H9 (cell line): ENCODE measurements at regions not wholly inside any gene's neighbourhood (a gene's known extent, or its start where the extent isn't known, plus 50 kb on each side); places are given as distances from the start of the nearest gene placed in this dataset.

Experiments
- DNase-seq: peaks from one replicate; pipeline ENCODE4 v3.0.0-alpha.2; 2017
- H2AFZ ChIP-seq: one replicate; pipeline ENCODE4 v1.6.1; 2013; ENCODE audit warnings: mild to moderate bottlenecking, low read length, control low read depth, moderate library complexity
- H2AK5ac ChIP-seq: 2 replicates; pipeline ENCODE4 v1.6.1; 2013; ENCODE audit warnings: low read length, control low read depth, mixed read lengths; ENCODE audit not compliant: insufficient read length
- H2BK120ac ChIP-seq: one replicate; pipeline ENCODE4 v1.6.1; 2013; ENCODE audit warnings: low read depth, mild to moderate bottlenecking, low read length, control low read depth, inconsistent platforms; ENCODE audit not compliant: poor library complexity, severe bottlenecking
- H2BK12ac ChIP-seq: 2 replicates; pipeline ENCODE4 v1.6.1; 2013; ENCODE audit warnings: low read length, control low read depth, mixed read lengths, low read depth; ENCODE audit not compliant: insufficient read length
- H2BK15ac ChIP-seq: 2 replicates; pipeline ENCODE4 v1.6.1; 2013; ENCODE audit warnings: low read depth, low read length, control low read depth
- H2BK20ac ChIP-seq: one replicate; pipeline ENCODE4 v1.6.1; 2013; ENCODE audit warnings: low read depth, mild to moderate bottlenecking, low read length, control low read depth, inconsistent platforms; ENCODE audit not compliant: poor library complexity, severe bottlenecking
- H2BK5ac ChIP-seq: 2 replicates; pipeline ENCODE4 v1.6.1; 2013; ENCODE audit warnings: low read length, control low read depth, mixed read lengths; ENCODE audit not compliant: insufficient read length
- H3K14ac ChIP-seq: 2 replicates; pipeline ENCODE4 v1.6.1; 2013; ENCODE audit warnings: low read length, control low read depth; ENCODE audit not compliant: insufficient read depth
- H3K18ac ChIP-seq: 2 replicates; pipeline ENCODE4 v1.6.1; 2013; ENCODE audit warnings: low read depth, mild to moderate bottlenecking, mixed read lengths, low read length, control low read depth; ENCODE audit not compliant: insufficient read length
- H3K23ac ChIP-seq: 2 replicates; pipeline ENCODE4 v1.6.1; 2013; ENCODE audit warnings: low read length, control low read depth, mixed read lengths, low read depth; ENCODE audit not compliant: insufficient read length
- H3K23me2 ChIP-seq: 2 replicates; pipeline ENCODE4 v1.6.1; 2013; ENCODE audit warnings: low read depth, mild to moderate bottlenecking, mixed read lengths, low read length, control low read depth; ENCODE audit not compliant: insufficient read length, poor library complexity, severe bottlenecking
- H3K27ac ChIP-seq: 2 replicates; pipeline ENCODE4 v1.5.1; 2013; ENCODE audit warnings: low read length, control low read depth, mixed read lengths, low read depth; ENCODE audit not compliant: insufficient read length
- H3K27me3 ChIP-seq: 2 replicates; pipeline ENCODE4 v1.6.1; 2013; ENCODE audit warnings: low read length, control low read depth, inconsistent platforms; ENCODE audit not compliant: insufficient read depth
- H3K4ac ChIP-seq: 2 replicates; pipeline ENCODE4 v1.6.1; 2013; ENCODE audit warnings: low read depth, mild to moderate bottlenecking, control low read depth, inconsistent platforms, low read length, moderate library complexity
- H3K4me1 ChIP-seq: 2 replicates; pipeline ENCODE4 v1.6.1; 2013; ENCODE audit warnings: low read length, control low read depth, inconsistent platforms; ENCODE audit not compliant: insufficient read depth
- H3K4me2 ChIP-seq: 2 replicates; pipeline ENCODE4 v1.6.1; 2013; ENCODE audit warnings: low read length, control low read depth, mixed read lengths; ENCODE audit not compliant: insufficient read length, insufficient read depth
- H3K56ac ChIP-seq: 2 replicates; pipeline ENCODE4 v1.6.1; 2013; ENCODE audit warnings: low read depth, mild to moderate bottlenecking, mixed read lengths, low read length, control low read depth; ENCODE audit not compliant: insufficient read length
- H3K79me1 ChIP-seq: 2 replicates; pipeline ENCODE4 v1.6.1; 2013; ENCODE audit warnings: low read depth, mild to moderate bottlenecking, moderate library complexity, low read length, control low read depth, inconsistent platforms; ENCODE audit not compliant: insufficient read depth, poor library complexity, severe bottlenecking
- H3K79me2 ChIP-seq: 2 replicates; pipeline ENCODE4 v1.6.1; 2013; ENCODE audit warnings: low read length, control low read depth, inconsistent platforms; ENCODE audit not compliant: insufficient read depth
- H3K9ac ChIP-seq: 2 replicates; pipeline ENCODE4 v1.6.1; 2013; ENCODE audit warnings: low read length, control low read depth, mixed read lengths; ENCODE audit not compliant: insufficient read length; ENCODE audit errors: extremely low read depth
- H3K9me3 ChIP-seq: one replicate; pipeline ENCODE4 v1.6.1; 2013; ENCODE audit warnings: low read depth, low read length, inconsistent platforms; ENCODE audit not compliant: control insufficient read depth
- H3T11ph ChIP-seq: one replicate; pipeline ENCODE4 v1.6.1; 2013; ENCODE audit warnings: mild to moderate bottlenecking, low read length, control low read depth, inconsistent platforms
- H4K20me1 ChIP-seq: one replicate; pipeline ENCODE4 v1.6.1; 2013; ENCODE audit not compliant: control insufficient read depth, insufficient read length, insufficient read depth
- H4K5ac ChIP-seq: 2 replicates; pipeline ENCODE4 v1.6.1; 2013; ENCODE audit warnings: low read depth, mild to moderate bottlenecking, mixed read lengths, low read length, control low read depth; ENCODE audit not compliant: insufficient read length
- H4K8ac ChIP-seq: replicated peaks from 2 replicates; pipeline ENCODE4 v1.6.1; 2013; ENCODE audit warnings: low read length, control low read depth, mixed read lengths, low read depth; ENCODE audit not compliant: insufficient read length
- H4K91ac ChIP-seq: 2 replicates; pipeline ENCODE4 v1.6.1; 2013; ENCODE audit warnings: low read depth, mild to moderate bottlenecking, moderate library complexity, mixed read lengths, low read length, control low read depth; ENCODE audit not compliant: insufficient read length
- H3K27ac Mint-ChIP-seq, 3 experiments: 2 replicates in 2 of 3; 3 replicates in 1 of 3; pipeline ENCODE4 v1.8.0; 2020 to 2021; ENCODE audit warnings: mixed read lengths in 3 of 3, mild to moderate bottlenecking in 1 of 3, moderate library complexity in 1 of 3
- H3K27me3 Mint-ChIP-seq: 2 replicates; pipeline ENCODE4 v1.8.0; 2021; ENCODE audit warnings: low read depth, mild to moderate bottlenecking, moderate library complexity, mixed read lengths
- H3K36me3 Mint-ChIP-seq, 3 experiments: 2 replicates in 2 of 3; 3 replicates in 1 of 3; pipeline ENCODE4 v1.8.0; 2020 to 2021; ENCODE audit warnings: low read depth in 3 of 3, mixed read lengths in 3 of 3; ENCODE audit not compliant: insufficient read depth in 1 of 3
- H3K4me1 Mint-ChIP-seq, 2 experiments: 2 replicates each; pipeline ENCODE4 v1.8.0; 2020; ENCODE audit warnings: mixed read lengths in 2 of 2
- H3K4me3 Mint-ChIP-seq, 2 experiments: 2 replicates in 1 of 2; 3 replicates in 1 of 2; pipeline ENCODE4 v1.8.0; 2020 to 2021; ENCODE audit warnings: mild to moderate bottlenecking in 2 of 2, mixed read lengths in 2 of 2, moderate library complexity in 1 of 2
- H3K9me3 Mint-ChIP-seq, 2 experiments: 2 replicates in 1 of 2; 3 replicates in 1 of 2; pipeline ENCODE4 v1.8.0; 2020; ENCODE audit warnings: mild to moderate bottlenecking in 2 of 2, mixed read lengths in 2 of 2, moderate library complexity in 1 of 2
- CTCF ChIP-seq: fragments of 200-600 bp; sonication (generic); conservative IDR thresholded peaks from 3 replicates; pipeline ENCODE4 v1.8.0; 2021; ENCODE audit warnings: antibody characterized with exemption, mild to moderate bottlenecking
- WGBS: extraction: QIAGEN DNeasy Blood & Tissue Kit; methylation state at CpG from one replicate; pipeline ENCODE4 v1.1.7; 2013; ENCODE audit warnings: missing lambda C conversion rate, low lambda C conversion rate, mixed read lengths; ENCODE audit not compliant: insufficient read length; ENCODE audit errors: extremely low coverage; 5-methylcytosine and 5-hydroxymethylcytosine counted together

- Histone ChIP-seq H3K27ac (no peak overlapping the region), H3K79me2 (no peaks in the 10 kb centered on the region), H3K4ac (no peak overlapping the region), H3K4me1 (no peaks in the 10 kb centered on the region), H3K23ac (no peak overlapping the region), H4K91ac (no peak overlapping the region), H2BK120ac (no peak overlapping the region), H3K14ac (no peak overlapping the region), H3K23me2 (no peaks in the 10 kb centered on the region), H3K4me2 (no peak overlapping the region), H4K5ac (no peak overlapping the region), H3K9ac (no peak overlapping the region), H3K18ac (no peak overlapping the region), H3K27me3 (no peaks in the 10 kb centered on the region), H2AK5ac (no peak overlapping the region), H3K56ac (no peak overlapping the region), H2BK5ac (no peak overlapping the region), H2BK20ac (no peak overlapping the region), H3T11ph (no peak overlapping the region), H2BK12ac (no peak overlapping the region), H3K79me1 (no peaks in the 10 kb centered on the region), H4K8ac (no peak overlapping the region), H2AFZ (no peak overlapping the region), H2BK15ac (no peak overlapping the region), H3K9me3 (no peaks in the 10 kb centered on the region), H4K20me1 (no peaks in the 10 kb centered on the region)
- no peaks in the 10 kb centered on the region; a peak in 3 of 7 replicates for H3K36me3 Mint-ChIP-seq
- peak; percentile 29; the same call in 1 of the 3 replicates for TF ChIP-seq CTCF
- no peak overlapping the region for H3K4me3 Mint-ChIP-seq
- no CpG with 5 or more reads among the region's 1 CpG for WGBS
- peaks cover 0 to 3% of the 10 kb centered on the region in 2 experiments; a peak in 3 of 5 replicates for H3K9me3 Mint-ChIP-seq
- H3K27me3 Mint-ChIP-seq = no peaks in the 10 kb centered on the region; the same call in none of the 2 replicates
- DNase-seq = no peak
- peaks cover 5 to 8% of the 10 kb centered on the region in 2 experiments for H3K4me1 Mint-ChIP-seq
- H3K27ac Mint-ChIP-seq = no peak overlapping the region
These were observed 128.5 kb upstream of the CHD6 start for GRCh38 chr20:41746635-41747034.
